GM12892 (cell line): ENCODE measurements at regions not wholly inside any gene's neighbourhood (a gene's known extent, or its start where the extent isn't known, plus 50 kb on each side); places are given as distances from the start of the nearest gene placed in this dataset.
"Not testable (repeated sequence)": the region's sequence is repeated elsewhere in the genome, so short reads cannot be mapped to it uniquely, and the experiment has no call there.

Experiments used
- POLR2A ChIP-seq: IDR thresholded peaks from 2 replicates; pipeline ENCODE4 v1.6.1; 2011; ENCODE audit warnings: low read depth, low read length, control low read depth
- TAF1 ChIP-seq: IDR thresholded peaks from 2 replicates; pipeline ENCODE4 v1.6.1; 2011; ENCODE audit warnings: low read depth, mild to moderate bottlenecking, control low read depth, low read length, borderline replicate concordance

DNA sequence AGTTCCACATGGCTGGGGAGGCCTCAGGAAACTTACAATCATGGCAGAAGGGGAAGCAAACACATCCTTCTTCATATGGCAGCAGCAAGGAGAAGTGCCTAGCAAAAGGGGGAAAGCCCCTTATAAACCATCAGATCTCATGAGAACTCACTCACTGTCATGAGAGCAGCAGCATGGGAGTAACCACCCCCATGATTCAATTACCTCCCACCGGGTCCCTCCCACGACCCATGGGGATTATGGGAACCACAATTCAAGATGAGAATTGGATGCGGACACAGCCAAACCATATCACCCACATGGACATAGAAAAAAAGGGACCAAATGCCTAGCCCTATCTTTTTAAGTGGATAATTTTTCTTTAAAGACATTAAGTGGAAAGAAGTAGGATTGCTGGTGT, 350.7 kb downstream of the BCL11B start:
- not testable (repeated sequence) for TF ChIP-seq TAF1, POLR2A
